Superior temporal gyrus (tissue), 1 donor: ENCODE measurements at regions not wholly inside any gene's neighbourhood (a gene's known extent, or its start where the extent isn't known, plus 50 kb on each side); places are given as distances from the start of the nearest gene placed in this dataset.

Experiments used
- DNase-seq: peaks from one replicate; pipeline ENCODE4 v3.0.0-alpha.2; 2016; ENCODE audit errors: extremely low spot score

DNA sequence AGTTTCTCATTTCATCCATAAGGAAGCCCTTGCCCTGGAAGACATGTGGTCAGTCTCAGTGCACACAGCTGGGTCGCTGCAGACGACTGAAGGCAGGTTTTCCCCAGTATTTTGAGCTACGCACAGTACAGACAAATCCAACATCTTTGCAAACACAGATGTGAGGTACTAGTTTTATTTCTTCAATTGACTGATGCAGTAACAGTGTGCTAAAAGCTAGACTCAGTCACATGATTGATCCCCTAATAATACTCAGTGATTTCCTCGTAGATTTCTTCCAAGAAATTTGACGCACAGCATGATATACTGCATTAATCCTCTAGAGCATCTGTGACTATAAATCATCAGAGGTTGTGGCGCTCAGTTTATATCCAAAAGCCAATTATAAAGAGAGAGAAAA lies 346.1 kb downstream of the DIRAS2 start:
- DNase-seq: no peak

GRCh38 chr9:90299968-90300367 lies 342.7 kb downstream of the DIRAS2 start:
- no peak for DNase-seq

- DNase-seq: no peak
These were observed 341.9 kb downstream of the DIRAS2 start for GRCh38 chr9:90300611-90301276.

DNA sequence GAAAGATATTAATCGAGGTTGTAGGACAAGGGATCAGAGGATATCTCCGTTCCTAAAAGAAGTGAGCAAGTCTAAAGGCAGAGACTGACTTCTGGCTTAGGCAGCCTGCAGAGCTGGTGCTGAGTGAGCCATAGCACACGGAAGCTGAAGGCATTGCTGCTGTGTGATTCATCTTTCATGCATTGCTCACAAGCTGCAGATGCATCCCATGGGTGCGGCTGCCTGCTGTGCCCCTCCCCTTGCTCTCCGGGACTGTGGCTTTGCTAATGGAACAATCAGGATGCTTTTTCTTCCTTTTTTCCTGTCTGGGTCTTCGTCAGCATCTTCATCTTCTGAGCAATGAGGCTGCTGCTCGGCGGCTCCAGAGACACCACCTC lies 341.4 kb downstream of the DIRAS2 start:
- DNase-seq: peak; percentile 34

- no peak for DNase-seq
These were observed 339.0 kb downstream of the DIRAS2 start for GRCh38 chr9:90303655-90304054.

- no peak for DNase-seq
These were observed 336.5 kb downstream of the DIRAS2 start for GRCh38 chr9:90306158-90306557.

- DNase-seq: no peak
These were observed 335.3 kb downstream of the DIRAS2 start for GRCh38 chr9:90307167-90307833.

GRCh38 chr9:90307891-90308290 lies 334.7 kb downstream of the DIRAS2 start:
- no peak for DNase-seq

- no peak for DNase-seq
These were observed 333.9 kb downstream of the DIRAS2 start for GRCh38 chr9:90308691-90309090.

DNA sequence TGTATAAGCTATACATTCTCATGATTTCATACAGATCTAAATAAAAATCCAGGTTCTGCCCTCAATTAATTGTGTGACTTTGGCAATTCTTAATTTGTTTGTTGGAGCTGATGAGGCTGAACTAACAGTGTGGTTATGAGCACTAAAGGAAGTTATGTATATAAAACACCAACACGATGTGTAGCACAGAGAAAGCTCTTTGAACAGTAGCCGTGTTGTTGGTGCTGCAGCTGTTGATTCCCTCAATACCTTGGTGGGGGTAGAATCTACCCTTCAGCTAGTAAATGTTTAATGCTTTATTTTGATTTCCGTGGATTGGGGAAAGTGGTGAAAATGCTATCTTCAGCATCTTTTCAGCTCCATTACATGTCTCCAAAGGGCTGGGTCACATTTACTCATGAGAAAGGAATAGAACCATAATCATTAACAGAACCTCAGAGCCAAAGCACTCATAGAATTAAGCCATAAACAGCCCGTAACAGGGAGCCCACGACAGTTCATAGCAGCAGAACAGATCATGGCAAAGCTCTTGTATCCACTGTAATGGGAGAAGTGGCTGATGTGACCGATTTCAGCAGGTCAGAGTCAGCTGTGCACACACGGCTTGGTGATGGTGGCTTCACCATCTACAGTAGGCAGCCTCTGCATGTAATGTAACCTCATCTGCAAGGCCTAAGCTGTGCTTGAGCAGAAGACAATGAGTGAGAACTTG lies 332.7 kb downstream of the DIRAS2 start:
- no peak for DNase-seq

DNA sequence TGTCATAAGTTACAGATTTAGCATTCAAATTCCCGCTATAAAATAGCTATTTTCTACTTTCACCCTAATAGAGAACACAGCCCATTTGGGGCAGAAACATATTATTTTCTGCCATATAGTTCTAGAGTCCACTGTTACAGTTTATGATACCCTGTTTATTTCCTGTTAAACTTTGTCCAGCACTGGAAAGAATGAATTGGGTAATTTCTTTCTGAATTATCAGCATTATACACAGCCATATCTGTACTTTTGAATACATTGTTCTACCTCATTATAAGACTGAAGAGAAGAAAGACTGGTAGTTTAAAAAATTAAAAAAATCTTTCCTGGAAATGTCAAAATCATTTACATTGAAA lies 332.1 kb downstream of the DIRAS2 start:
- DNase-seq: no peak

- DNase-seq: no peak
These were observed 330.8 kb downstream of the DIRAS2 start for GRCh38 chr9:90311811-90312210.

DNA sequence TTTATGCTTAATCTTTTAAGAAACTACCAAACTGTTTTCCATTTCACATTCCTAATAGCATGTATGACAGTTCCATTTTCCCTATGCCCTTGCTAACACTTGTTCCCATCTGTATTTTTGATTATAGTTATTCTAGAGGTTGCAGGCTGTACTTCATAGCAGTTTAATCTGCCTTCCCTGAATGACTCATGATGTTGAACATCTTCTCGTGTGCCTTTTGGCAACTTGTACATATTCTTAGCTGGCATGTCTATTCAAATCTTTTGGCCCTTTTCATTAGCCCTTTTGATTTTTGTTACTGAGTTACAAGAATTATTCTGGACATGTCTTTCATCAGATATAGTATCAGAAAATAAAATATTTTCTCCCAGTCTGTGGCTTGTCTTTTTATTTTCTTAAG lies 320.3 kb downstream of the DIRAS2 start:
- DNase-seq: no peak

- no peak for DNase-seq
These were observed 316.5 kb downstream of the DIRAS2 start for GRCh38 chr9:90325913-90326653.

GRCh38 chr9:90330231-90330630 lies 312.4 kb downstream of the DIRAS2 start:
- DNase-seq: no peak

GRCh38 chr9:90331826-90332575 lies 310.6 kb downstream of the DIRAS2 start:
- DNase-seq: no peak

- DNase-seq: no peak
These were observed 309.4 kb downstream of the DIRAS2 start for GRCh38 chr9:90333226-90333625.

DNA sequence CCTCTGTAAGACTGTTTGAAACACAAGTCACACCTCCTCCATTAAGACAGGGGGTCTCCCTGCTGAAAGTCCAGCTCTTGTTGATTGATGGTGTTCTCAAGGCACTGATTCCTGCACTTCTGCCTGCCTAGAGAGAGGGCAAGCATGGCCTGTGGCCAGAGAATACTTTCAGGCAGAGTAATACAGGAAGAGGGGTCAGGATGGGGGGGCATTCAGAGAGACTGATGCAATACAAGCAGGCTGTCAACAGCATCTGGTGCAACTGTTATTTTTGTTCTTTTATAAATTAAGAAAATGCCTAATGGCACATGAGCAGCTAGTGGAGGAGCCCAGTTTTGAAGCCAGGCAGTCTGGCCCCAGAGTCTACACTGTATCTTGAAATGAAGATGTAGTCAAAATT lies 302.2 kb downstream of the DIRAS2 start:
- no peak for DNase-seq

GRCh38 chr9:90342607-90343006 lies 300.0 kb downstream of the DIRAS2 start:
- DNase-seq: no peak

DNA sequence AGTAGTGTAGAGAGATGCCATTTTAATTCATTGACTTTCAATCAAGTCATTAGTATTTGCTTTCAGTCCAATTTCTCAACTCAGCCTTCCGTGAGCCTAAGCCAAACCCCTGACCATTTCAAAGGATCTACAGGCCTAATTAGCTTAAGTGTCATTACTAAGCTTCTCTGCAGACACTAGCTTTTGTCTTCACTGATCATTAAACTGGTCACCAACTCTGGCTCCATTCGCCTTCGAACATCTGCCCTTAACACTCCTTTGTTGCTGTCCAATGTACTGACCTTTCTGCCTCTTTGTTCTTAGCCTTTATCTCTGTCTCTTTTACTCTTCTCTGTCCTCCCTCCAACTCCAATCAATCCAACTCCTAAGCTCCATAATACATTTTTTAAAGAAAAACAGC lies 299.3 kb downstream of the DIRAS2 start:
- no peak for DNase-seq

DNA sequence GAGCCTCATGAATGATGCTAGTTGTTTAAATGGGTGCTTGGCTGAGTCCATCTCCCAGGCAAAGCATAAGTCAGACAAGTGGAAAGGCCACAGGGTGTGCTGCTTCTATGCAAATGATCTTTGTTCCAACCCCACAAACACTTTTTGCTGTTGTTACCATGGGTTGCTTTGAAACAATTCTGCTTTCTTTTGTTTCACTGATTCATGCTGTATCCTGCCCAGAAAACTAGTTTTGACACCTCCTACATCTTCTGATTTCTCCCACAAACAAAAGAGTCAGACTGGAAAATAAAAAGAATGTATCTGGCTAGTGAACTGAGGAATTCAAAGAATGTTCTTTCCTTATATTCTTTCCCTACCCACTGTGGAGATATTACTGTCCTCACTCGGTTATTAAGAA lies 298.6 kb downstream of the DIRAS2 start:
- DNase-seq: peak; percentile 45

- no peak for DNase-seq
These were observed 277.0 kb downstream of the DIRAS2 start for GRCh38 chr9:90365666-90366065.
